GM23338 (cell line): ENCODE measurements at regions not wholly inside any gene's neighbourhood (a gene's known extent, or its start where the extent isn't known, plus 50 kb on each side); places are given as distances from the start of the nearest gene placed in this dataset.

Experiments used
- ATAC-seq: fragments of 200-7000 bp; cut with Tn5 transposase; 3 replicates; pipeline ENCODE4 v1.9.1; 2020
- DNase-seq: peaks from one replicate; pipeline ENCODE4 v3.0.0-alpha.2; 2015; ENCODE audit warnings: low spot score
- H2AFZ ChIP-seq: fragments of 200-600 bp; sonication (generic); 2 replicates; pipeline ENCODE4 v1.8.0; 2016; ENCODE audit warnings: antibody characterized with exemption, mild to moderate bottlenecking, moderate library complexity
- H3F3A ChIP-seq: fragments of 200-600 bp; sonication (generic); replicated peaks from 2 replicates; pipeline ENCODE4 v1.8.0; 2017; ENCODE audit warnings: antibody characterized with exemption, mixed run types, low read depth
- H3K27ac ChIP-seq: fragments of 200-600 bp; sonication (generic); 2 replicates; pipeline ENCODE4 v1.6.1; 2016; ENCODE audit warnings: low read depth
- H3K27me3 ChIP-seq: fragments of 200-600 bp; sonication (generic); 2 replicates; pipeline ENCODE4 v1.8.0; 2016; ENCODE audit warnings: mild to moderate bottlenecking, mixed run types, moderate library complexity; ENCODE audit not compliant: insufficient read depth
- H3K36me3 ChIP-seq: fragments of 200-600 bp; sonication (generic); 2 replicates; pipeline ENCODE4 v1.8.0; 2016; ENCODE audit warnings: mild to moderate bottlenecking; ENCODE audit not compliant: insufficient read depth
- H3K4me1 ChIP-seq: fragments of 200-600 bp; sonication (generic); 2 replicates; pipeline ENCODE4 v1.8.0; 2016; ENCODE audit warnings: mild to moderate bottlenecking, moderate library complexity; ENCODE audit not compliant: insufficient read depth
- H3K4me2 ChIP-seq: fragments of 200-600 bp; sonication (generic); 2 replicates; pipeline ENCODE4 v1.7.1; 2017; ENCODE audit warnings: mixed run types
- H3K4me3 ChIP-seq: fragments of 200-600 bp; sonication (generic); 2 replicates; pipeline ENCODE4 v1.6.1; 2016; ENCODE audit warnings: mixed run types
- H3K79me2 ChIP-seq: fragments of 200-600 bp; sonication (generic); replicated peaks from 2 replicates; pipeline ENCODE4 v1.8.0; 2017; ENCODE audit warnings: mild to moderate bottlenecking; ENCODE audit not compliant: insufficient read depth
- H3K9me2 ChIP-seq: fragments of 200-600 bp; sonication (generic); 2 replicates; pipeline ENCODE4 v1.8.0; 2017; ENCODE audit not compliant: insufficient read depth
- H4K20me1 ChIP-seq: fragments of 200-600 bp; sonication (generic); replicated peaks from 2 replicates; pipeline ENCODE4 v1.8.0; 2017; ENCODE audit warnings: mild to moderate bottlenecking; ENCODE audit not compliant: insufficient read depth
- H3K27ac Mint-ChIP-seq: 2 replicates; pipeline ENCODE4 v1.8.0; 2020; ENCODE audit warnings: inconsistent platforms, mild to moderate bottlenecking, moderate library complexity, mixed read lengths
- H3K27me3 Mint-ChIP-seq: 3 replicates; pipeline ENCODE4 v1.8.0; 2022; ENCODE audit warnings: low read depth, mild to moderate bottlenecking, moderate library complexity, mixed read lengths, inconsistent platforms; ENCODE audit not compliant: insufficient read depth, poor library complexity
- H3K36me3 Mint-ChIP-seq: 3 replicates; pipeline ENCODE4 v1.8.0; 2021; ENCODE audit warnings: low read depth, mild to moderate bottlenecking, inconsistent platforms, moderate library complexity, mixed read lengths
- H3K4me1 Mint-ChIP-seq: 3 replicates; pipeline ENCODE4 v1.8.0; 2020; ENCODE audit warnings: mild to moderate bottlenecking, inconsistent platforms, mixed read lengths
- H3K4me3 Mint-ChIP-seq: 3 replicates; pipeline ENCODE4 v1.8.0; 2021; ENCODE audit warnings: moderate library complexity, mild to moderate bottlenecking, inconsistent platforms, mixed read lengths
- H3K9me3 Mint-ChIP-seq: 3 replicates; pipeline ENCODE4 v1.8.0; 2020; ENCODE audit warnings: moderate library complexity, mild to moderate bottlenecking, inconsistent platforms, mixed read lengths
- CREB1 ChIP-seq: fragments of 250-450 bp; sonication (Bioruptor Pico); IDR thresholded peaks from 2 replicates; pipeline ENCODE4 v1.5.0; 2020; ENCODE audit warnings: low read depth, mild to moderate bottlenecking, moderate library complexity
- EZH2 ChIP-seq: fragments of 200-600 bp; sonication (generic); IDR thresholded peaks from one replicate; pipeline ENCODE4 v1.8.0; 2017; ENCODE audit warnings: antibody characterized with exemption, mild to moderate bottlenecking, low read depth; ENCODE audit not compliant: unreplicated experiment
- EZH2phosphoT487 ChIP-seq: fragments of 200-600 bp; sonication (generic); IDR thresholded peaks from one replicate; pipeline ENCODE4 v1.8.1; 2018; ENCODE audit warnings: antibody characterized with exemption; ENCODE audit not compliant: unreplicated experiment
- ZNF331 ChIP-seq: fragments of 250-450 bp; sonication (Bioruptor Pico); IDR thresholded peaks from 2 replicates; pipeline ENCODE4 v1.5.0; 2020; ENCODE audit warnings: low read depth, mild to moderate bottlenecking, moderate library complexity
- TF ChIP-seq, protein P1 (sequence below), 2 experiments: fragments of 200-600 bp in 1 of 2; sonication (generic) in 1 of 2; conservative IDR thresholded peaks; 2 replicates each; pipeline versions ENCODE4 v1.5.1 to v1.6.1; 2016 to 2017; ENCODE audit warnings: antibody characterized with exemption in 2 of 2, low read depth in 2 of 2, mild to moderate bottlenecking in 2 of 2, moderate library complexity in 1 of 2
- TF ChIP-seq, protein P2 (sequence below): IDR thresholded peaks from 2 replicates; pipeline ENCODE4 v1.6.1; 2016; ENCODE audit warnings: antibody characterized with exemption
- TF ChIP-seq, protein P3 (sequence below): IDR thresholded peaks from one replicate; pipeline ENCODE4 v1.6.1; 2018; ENCODE audit warnings: antibody characterized with exemption; ENCODE audit not compliant: unreplicated experiment

DNA sequence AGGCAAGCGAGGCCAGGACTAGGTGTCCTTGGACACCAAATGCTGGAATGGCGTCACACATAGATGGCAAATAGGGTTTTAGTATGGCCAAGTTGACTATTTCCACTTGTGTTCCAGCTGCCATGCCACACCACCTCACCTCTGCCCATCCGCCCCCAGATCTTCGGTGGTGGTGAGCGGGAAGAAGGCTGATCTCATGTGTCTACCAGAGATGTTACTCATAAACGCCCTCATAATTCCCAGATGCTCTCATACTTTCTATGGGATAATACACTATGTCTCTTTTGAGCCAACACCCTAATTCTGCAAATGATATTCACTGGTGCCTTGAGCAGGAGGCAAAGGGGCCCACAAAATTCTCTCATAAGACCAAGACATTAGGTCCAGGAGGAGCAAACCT, 281.1 kb upstream of the FN1 start (continued):
- TF ChIP-seq, protein P1, sequence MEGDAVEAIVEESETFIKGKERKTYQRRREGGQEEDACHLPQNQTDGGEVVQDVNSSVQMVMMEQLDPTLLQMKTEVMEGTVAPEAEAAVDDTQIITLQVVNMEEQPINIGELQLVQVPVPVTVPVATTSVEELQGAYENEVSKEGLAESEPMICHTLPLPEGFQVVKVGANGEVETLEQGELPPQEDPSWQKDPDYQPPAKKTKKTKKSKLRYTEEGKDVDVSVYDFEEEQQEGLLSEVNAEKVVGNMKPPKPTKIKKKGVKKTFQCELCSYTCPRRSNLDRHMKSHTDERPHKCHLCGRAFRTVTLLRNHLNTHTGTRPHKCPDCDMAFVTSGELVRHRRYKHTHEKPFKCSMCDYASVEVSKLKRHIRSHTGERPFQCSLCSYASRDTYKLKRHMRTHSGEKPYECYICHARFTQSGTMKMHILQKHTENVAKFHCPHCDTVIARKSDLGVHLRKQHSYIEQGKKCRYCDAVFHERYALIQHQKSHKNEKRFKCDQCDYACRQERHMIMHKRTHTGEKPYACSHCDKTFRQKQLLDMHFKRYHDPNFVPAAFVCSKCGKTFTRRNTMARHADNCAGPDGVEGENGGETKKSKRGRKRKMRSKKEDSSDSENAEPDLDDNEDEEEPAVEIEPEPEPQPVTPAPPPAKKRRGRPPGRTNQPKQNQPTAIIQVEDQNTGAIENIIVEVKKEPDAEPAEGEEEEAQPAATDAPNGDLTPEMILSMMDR (conservative IDR thresholded peaks at IDR 0.05; ENCODE audit: low read depth in 2 of 2), result no peak
- TF ChIP-seq EZH2, result no peak
- no peak for TF ChIP-seq EZH2phosphoT487
- TF ChIP-seq, protein P2, sequence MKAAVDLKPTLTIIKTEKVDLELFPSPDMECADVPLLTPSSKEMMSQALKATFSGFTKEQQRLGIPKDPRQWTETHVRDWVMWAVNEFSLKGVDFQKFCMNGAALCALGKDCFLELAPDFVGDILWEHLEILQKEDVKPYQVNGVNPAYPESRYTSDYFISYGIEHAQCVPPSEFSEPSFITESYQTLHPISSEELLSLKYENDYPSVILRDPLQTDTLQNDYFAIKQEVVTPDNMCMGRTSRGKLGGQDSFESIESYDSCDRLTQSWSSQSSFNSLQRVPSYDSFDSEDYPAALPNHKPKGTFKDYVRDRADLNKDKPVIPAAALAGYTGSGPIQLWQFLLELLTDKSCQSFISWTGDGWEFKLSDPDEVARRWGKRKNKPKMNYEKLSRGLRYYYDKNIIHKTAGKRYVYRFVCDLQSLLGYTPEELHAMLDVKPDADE, result no peak

DNA sequence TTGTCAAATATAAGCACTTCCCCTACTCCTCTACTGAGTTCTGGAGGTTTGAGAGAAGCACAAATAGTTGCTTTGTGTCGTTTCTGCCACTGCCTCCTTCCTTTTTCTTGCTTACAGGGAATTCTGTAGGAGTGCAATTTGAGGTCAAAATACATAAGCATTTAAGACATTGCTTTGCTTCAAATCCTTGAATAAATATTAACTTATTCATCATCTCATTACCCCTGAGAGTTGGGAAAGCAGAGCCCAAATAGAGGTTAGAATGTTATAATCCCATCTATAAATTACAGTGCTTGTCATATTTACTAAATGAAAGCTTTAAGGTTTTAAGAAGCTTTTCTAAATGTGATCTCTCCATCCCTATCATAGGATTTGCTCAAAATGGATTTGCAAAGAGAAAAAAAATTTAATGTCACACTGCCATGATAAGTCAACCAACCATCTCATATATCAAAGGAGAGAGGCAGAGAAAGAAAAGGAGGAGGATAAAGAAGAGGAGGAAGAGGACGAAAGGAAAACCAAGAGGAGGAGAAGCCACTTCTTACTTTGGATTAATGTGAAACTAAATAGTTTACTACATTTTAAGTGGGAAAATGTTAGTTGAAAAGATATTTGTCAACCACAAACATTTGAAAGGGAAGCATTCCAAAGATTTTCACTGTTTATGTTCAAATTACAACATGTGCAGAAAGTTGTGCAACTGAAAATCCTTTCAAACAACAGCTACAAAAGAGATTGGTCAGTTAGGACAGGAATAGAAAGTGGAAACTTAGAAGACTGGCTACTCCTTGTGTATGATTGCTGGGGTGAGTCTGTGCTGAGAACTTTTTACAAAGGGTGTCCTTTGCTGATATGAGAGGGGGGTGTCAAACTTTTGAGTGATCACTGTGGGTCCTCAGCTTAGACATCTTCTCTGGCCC, 277.3 kb upstream of the FN1 start:
- Histone ChIP-seq H3K4me3 (no peak overlapping the region), H2AFZ (no peak overlapping the region), H4K20me1 (no peaks in the 10 kb centered on the region), H3K27ac (no peak overlapping the region), H3K27me3 (no peaks in the 10 kb centered on the region), H3K4me2 (no peak overlapping the region), H3K4me1 (no peaks in the 10 kb centered on the region), H3K79me2 (no peaks in the 10 kb centered on the region), H3K36me3 (no peaks in the 10 kb centered on the region), H3F3A (no peaks in the 10 kb centered on the region), H3K9me2 (peaks cover 12% of the 10 kb centered on the region; the same call in 1 of the 2 replicates)
- no peaks in the 10 kb centered on the region for H3K9me3 Mint-ChIP-seq
- no peaks in the 10 kb centered on the region for H3K36me3 Mint-ChIP-seq
- peaks cover 2% of the 10 kb centered on the region for H3K27me3 Mint-ChIP-seq
- H3K27ac Mint-ChIP-seq, result no peak overlapping the region
- DNase-seq (no peak), ATAC-seq (no peak)
- H3K4me3 Mint-ChIP-seq, result no peak overlapping the region
- H3K4me1 Mint-ChIP-seq, result no peaks in the 10 kb centered on the region
- no peak for TF ChIP-seq ZNF331 (CRISPR knock-in tag)
- TF ChIP-seq, protein P2, result no peak
- TF ChIP-seq, protein P3, sequence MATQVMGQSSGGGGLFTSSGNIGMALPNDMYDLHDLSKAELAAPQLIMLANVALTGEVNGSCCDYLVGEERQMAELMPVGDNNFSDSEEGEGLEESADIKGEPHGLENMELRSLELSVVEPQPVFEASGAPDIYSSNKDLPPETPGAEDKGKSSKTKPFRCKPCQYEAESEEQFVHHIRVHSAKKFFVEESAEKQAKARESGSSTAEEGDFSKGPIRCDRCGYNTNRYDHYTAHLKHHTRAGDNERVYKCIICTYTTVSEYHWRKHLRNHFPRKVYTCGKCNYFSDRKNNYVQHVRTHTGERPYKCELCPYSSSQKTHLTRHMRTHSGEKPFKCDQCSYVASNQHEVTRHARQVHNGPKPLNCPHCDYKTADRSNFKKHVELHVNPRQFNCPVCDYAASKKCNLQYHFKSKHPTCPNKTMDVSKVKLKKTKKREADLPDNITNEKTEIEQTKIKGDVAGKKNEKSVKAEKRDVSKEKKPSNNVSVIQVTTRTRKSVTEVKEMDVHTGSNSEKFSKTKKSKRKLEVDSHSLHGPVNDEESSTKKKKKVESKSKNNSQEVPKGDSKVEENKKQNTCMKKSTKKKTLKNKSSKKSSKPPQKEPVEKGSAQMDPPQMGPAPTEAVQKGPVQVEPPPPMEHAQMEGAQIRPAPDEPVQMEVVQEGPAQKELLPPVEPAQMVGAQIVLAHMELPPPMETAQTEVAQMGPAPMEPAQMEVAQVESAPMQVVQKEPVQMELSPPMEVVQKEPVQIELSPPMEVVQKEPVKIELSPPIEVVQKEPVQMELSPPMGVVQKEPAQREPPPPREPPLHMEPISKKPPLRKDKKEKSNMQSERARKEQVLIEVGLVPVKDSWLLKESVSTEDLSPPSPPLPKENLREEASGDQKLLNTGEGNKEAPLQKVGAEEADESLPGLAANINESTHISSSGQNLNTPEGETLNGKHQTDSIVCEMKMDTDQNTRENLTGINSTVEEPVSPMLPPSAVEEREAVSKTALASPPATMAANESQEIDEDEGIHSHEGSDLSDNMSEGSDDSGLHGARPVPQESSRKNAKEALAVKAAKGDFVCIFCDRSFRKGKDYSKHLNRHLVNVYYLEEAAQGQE, result no peak
- TF ChIP-seq, protein P1 (conservative IDR thresholded peaks at IDR 0.05; ENCODE audit: low read depth in 2 of 2), result no peak
- no peak for TF ChIP-seq CREB1
